GM12872 (cell line): ENCODE measurements at regions not wholly inside any gene's neighbourhood (a gene's known extent, or its start where the extent isn't known, plus 50 kb on each side); places are given as distances from the start of the nearest gene placed in this dataset.

ENCODE experiments used
- CTCF ChIP-seq: IDR thresholded peaks from 3 replicates; pipeline ENCODE4 v1.5.1; 2011; ENCODE audit warnings: low read depth, mild to moderate bottlenecking, low read length, moderate library complexity; ENCODE audit not compliant: insufficient read depth

GRCh38 chr2:150900913-150901312 is 360.8 kb downstream of the RBM43 start:
- no peak for TF ChIP-seq CTCF

GRCh38 chr2:150895968-150896367 is 365.7 kb downstream of the RBM43 start:
- TF ChIP-seq CTCF: no peak

- no peak for TF ChIP-seq CTCF
Observed at GRCh38 chr2:150889141-150889540, 372.5 kb downstream of the RBM43 start.

GRCh38 chr2:150888337-150888736 is 373.3 kb downstream of the RBM43 start:
- TF ChIP-seq CTCF: no peak

- TF ChIP-seq CTCF: no peak
Observed at GRCh38 chr2:150887926-150888325, 373.7 kb downstream of the RBM43 start.

- no peak for TF ChIP-seq CTCF
Observed at GRCh38 chr2:150885774-150886386, 375.8 kb downstream of the RBM43 start.

- TF ChIP-seq CTCF: no peak
Observed at GRCh38 chr2:150885236-150885635, 376.4 kb downstream of the RBM43 start.

- no peak for TF ChIP-seq CTCF
Observed at GRCh38 chr2:150883613-150883895, 378.1 kb downstream of the RBM43 start.
